Pons (tissue), 1 donor: ENCODE measurements at regions not wholly inside any gene's neighbourhood (a gene's known extent, or its start where the extent isn't known, plus 50 kb on each side); places are given as distances from the start of the nearest gene placed in this dataset.

Experiments
- DNase-seq: peaks from one replicate; pipeline ENCODE4 v3.0.0-alpha.2; 2016; ENCODE audit warnings: low spot score

GRCh38 chr9:1490341-1491232 is 440.4 kb downstream of the DMRT2 start:
- DNase-seq = no peak

GRCh38 chr9:1492156-1492555 is 442.0 kb downstream of the DMRT2 start:
- no peak for DNase-seq

DNA sequence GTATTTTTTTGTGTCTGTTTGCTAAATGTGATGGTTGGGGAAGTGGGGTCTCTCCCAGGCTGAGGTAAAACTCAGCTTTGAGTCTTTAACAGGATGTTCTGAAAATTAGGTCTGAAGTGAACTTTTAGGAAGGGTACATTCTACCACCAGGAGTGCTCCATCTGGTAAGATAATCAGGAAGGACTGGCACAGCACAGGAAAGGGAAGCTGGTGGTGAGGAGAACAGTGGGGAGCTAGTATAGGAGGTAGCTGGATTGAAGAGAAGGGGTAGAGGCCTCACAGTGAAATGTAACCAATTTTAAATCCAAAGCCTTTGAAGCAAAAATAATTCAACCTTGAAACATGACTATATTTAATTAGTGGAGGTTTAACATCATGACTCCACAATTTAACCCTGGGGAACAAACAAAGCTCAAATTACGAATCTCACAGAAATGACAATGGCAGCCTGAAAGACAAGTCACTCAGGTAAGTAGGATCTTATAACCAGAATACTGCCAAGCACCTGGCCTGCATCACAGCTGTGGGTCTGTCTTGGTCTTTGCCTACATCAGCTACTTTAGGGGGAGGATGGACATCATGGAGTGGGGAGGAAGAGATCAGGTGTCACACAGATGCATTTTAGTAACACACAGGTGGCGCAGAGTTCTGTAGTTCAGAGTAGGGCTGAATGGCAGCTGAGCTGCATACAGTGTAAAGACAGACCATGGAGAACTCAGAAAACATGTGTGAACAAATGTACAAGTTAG is 445.3 kb downstream of the DMRT2 start:
- DNase-seq = no peak

- DNase-seq = no peak
Measured at GRCh38 chr9:1505489-1505888, 455.3 kb downstream of the DMRT2 start.

GRCh38 chr9:1510712-1511111 is 460.6 kb downstream of the DMRT2 start:
- DNase-seq = no peak

- DNase-seq = no peak
Measured at GRCh38 chr9:1513105-1513504, 462.9 kb downstream of the DMRT2 start.

DNA sequence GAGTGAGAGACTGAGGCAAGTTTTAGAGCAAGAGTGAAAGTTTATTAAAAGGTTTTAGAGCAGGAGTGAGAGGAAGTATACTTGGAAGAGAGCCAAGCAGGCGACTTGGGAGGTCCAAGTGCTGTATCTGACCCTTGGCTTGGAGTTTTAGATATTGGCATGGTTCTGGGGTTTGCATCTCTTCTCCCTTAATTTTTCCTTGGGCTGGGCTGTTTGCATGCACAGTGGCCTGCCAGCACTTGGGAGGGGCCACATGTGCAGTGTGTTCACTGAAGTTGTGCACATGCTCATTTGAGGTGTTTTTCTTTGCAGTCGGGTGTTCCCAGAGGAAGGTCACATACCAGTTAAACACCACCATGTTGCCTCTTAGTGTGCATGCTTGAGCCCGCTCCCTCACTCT is 464.1 kb downstream of the DMRT2 start:
- DNase-seq = no peak

DNA sequence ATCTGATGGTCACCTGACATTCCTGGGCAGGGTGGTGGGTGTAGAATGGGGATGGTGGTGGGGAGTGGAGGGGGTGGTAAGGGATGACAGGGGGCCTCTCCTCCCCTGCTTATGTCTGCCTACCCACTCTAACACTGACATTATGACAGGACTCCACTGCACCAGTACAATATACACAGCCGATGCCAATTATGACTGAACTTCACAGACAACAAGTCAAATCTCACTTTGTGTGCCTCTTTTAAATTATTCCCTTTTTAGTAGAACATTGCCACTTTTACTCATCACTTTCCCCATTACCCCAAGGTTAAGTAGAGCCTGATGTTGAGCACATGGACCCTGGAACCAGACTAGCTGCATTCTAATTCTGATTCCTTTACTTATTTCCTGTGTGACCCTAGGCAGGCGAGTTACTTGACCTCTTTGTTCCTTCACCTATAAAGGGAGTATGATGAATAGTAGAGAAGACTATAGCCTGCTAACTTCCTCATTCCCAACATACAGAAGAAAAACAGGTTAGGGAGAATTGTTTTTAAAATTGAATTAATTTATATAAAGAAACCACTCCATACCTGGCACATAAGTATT is 464.7 kb downstream of the DMRT2 start:
- no peak for DNase-seq

DNA sequence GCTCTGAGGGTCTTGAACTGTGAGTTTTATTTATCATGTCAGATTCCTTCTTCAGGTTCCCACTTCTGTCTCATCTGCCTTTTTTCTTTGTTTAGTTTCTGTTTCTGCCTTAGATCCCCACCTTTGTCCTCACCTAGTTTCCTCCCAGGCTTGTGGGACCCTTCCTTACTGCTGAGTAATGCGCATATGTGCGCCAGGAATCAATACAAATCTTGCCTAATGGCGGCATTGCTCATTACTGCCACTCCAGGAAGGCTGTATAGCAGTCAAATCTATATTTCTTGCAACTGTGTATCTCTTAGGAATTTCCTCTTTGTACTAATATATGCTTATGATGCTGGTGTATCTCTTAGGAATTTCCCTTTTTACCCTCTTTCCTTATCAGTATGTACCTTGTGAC is 465.4 kb downstream of the DMRT2 start:
- no peak for DNase-seq

DNA sequence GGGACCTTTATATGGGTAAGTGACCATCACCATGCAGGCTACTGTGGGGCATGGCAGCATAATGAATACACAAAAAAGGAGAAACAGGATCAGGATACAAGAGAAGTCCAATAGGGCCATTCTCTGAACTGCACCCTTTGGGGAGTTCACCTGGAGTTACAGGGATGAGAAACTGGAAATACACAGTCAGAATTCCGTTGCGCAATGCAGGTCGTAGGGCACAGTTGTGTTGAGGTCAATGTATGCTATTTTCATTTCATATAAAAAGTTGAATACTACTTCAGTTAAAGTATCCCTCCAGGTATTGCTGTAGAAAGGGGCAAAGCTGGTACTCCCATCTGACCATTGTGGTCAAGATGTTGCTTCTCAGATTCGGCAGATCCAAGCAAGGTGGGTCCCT is 471.4 kb downstream of the DMRT2 start:
- DNase-seq = no peak

DNA sequence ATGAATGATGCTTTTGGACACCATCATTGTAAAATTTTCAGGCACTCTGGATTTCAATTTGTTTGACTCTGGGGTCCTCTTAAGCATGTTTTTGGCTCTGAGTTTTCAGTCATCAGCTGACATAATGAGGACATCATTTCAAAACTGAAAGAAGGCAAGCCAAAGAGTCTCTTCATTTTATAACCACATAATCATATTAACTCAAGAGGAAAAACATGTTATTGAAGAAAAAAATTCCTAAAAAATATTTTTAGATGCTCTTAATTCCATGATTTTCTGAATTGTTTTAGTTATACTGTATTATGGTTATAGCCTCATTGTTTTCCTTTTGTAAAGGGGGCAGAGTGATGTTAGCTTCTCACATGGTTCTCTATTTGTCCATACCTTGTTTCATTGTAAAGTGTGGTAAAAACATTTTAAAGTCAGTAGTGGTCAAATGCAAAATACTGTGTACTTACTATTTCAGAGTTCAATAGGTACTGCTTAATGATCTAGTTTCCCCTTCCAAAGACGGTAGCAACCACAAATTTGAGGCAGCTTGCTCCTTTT is 472.1 kb downstream of the DMRT2 start:
- no peak for DNase-seq

DNA sequence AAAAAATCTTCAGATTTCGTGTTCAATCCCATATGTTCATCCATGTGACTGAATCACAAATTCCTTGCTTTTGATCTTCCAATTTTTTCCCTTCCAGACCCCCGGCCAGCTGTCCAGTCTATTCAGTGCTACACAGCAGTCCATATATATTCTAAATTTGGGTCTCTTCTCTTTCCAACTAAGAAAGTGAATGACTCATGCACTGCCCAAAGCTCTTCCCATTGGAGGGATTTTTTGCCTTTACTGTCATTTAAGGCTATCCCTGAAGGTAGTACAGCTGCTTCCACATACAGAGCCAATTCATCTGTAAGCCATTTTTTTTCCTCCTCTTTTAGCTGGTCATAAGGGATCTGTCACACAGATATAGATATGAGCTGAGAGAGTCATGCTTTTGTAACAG is 478.3 kb downstream of the DMRT2 start:
- DNase-seq = no peak

- DNase-seq = no peak
Measured at GRCh38 chr9:1530696-1531095, 480.5 kb downstream of the DMRT2 start.

DNA sequence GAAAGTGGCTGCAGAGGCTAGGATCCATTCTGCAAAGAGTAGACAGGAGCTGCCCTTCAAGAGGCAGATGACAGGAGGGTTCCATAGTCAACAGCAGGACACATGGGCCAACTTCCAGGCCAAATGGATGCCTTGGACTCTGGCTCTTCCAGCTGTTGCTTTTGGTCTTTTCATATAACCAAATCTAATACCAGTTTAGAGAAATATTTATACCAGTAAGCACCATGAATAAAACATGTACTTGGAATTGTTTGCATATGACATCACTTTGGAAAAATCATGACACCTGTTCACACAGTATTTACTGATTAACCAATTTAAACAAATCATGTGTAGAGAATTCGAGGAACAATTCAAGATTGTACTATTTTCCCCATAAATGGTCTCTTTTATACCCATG is 481.3 kb downstream of the DMRT2 start:
- DNase-seq = no peak

DNA sequence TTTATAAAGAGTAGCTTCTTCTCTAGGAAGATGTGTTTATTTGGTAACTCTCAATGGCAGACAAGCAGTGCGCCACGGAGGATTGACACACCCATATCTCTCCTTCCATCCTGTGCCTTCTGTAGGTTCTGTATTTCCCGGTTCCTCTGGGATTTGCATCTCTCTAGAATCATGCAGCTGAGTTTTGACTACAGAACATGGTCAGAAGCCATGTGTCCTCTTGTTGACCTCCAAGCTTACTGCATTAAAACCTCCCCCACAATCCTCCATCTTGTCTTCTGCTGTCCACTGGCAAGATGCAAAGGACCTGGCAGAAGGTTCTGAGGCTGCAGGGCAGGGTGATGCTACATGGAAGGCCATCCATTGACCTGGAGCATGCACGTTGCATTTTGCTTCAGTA is 482.0 kb downstream of the DMRT2 start:
- DNase-seq = no peak

GRCh38 chr9:1535051-1535450 is 480.1 kb upstream of the SMARCA2 start:
- DNase-seq = no peak

DNA sequence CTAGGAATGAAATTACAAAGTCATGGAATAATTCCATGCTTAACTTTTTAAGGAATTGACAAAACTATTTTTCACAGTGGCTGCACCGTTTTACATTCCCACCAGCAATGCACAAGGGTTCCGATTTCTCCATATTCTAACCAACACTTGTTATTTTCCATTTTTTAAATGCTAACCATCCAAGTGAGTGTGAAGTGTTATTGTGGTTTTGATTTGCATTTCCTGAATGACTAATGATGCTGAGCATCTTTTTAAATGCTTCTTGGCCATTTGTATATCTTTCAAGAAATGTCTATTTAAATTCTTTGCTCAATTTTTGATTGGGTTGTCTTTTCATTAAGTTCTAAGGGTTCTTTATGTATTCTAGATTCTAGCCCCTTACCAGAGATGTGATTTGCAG is 479.5 kb upstream of the SMARCA2 start:
- DNase-seq = no peak

DNA sequence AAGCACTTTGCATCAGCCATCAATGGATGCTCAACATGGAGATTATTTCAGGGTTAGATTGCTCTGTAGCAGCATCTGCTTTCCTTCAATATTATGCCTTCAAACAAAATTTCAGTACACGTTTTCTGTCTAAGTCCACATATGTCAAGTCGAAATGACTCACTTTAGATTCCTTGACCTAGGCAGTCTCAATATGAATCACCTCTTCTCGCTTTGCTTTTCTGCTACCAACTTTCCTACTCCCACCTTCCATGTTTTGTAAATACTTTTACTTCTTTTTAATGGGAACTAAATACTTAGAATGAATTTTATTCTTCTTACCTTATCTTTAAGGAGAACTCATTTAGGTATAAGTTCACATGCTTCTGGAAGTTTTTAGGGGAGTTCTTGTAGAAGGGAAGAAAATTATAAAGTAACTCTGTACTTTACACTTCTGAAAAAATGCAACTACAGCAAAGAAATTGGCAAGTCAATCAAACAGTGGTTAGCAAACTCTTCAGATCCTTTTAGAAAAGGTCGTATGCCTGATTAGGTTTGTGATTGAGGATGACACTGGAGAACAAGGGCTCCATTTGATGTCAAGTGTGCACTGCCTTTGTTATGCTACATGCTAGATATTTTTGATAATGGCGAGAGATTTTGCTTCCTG is 478.5 kb upstream of the SMARCA2 start:
- no peak for DNase-seq

DNA sequence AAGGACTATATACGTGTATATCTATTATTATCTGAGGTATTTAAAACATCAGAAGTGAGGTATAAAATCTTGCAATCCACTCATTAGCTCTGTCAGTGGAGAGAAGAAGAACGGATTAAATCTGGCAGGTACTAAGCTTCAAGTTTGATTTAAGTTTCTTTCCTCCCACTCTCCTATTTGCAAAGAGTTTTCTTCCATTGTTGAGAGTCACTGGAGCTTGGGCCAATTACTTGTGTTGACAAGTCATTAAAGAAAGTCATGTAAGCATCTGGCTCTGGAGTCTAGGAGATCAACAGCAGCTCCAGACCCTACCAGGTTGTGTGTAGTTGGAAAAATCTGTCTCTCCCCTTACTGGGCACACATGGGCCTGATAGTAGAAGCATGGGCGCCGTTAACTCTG is 476.8 kb upstream of the SMARCA2 start:
- DNase-seq = no peak

DNA sequence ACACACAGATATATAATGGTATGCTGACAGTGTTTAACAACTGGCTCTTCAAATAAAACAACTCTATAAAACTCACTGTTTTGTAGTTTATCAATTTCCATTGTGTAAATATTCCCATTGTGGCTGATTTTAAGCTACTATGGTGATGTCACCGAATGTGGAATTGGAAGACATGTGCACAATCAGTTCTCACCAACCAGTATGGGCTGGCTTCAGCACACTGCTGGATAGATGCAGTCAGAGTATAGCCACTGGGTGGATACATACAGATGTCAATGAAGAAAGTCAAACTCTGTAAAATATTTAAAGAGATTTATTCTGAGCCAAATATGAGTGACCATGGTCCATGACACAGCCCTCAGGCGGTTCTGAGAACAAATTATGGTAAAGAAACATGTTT is 475.9 kb upstream of the SMARCA2 start:
- no peak for DNase-seq

DNA sequence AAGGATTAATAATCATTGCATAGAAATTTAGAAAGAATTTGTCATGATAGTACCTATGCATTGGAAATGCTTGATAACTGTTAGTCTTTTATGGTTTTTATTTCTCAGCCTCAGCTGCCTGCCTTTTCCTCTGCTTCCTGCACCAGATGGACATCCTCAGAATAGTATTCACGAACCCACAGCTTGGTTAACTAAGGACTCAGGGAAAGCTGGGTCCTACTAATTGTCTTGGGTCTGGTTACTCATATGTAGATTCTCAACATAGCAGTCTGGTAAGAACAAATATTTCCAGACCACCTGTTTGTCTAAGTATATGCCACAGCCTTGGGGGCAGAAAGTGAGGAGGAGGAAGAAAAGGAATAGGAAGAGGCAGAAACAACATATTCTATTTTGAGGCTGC is 464.5 kb upstream of the SMARCA2 start:
- no peak for DNase-seq
